NCI-H460 (cell line): ENCODE measurements at regions not wholly inside any gene's neighbourhood (a gene's known extent, or its start where the extent isn't known, plus 50 kb on each side); places are given as distances from the start of the nearest gene placed in this dataset.
"Not testable (repeated sequence)": the region's sequence is repeated elsewhere in the genome, so short reads cannot be mapped to it uniquely, and the experiment has no call there.

ENCODE experiments used
- DNase-seq: peaks from one replicate; pipeline ENCODE4 v3.0.0-alpha.2; 2016; ENCODE audit warnings: low read depth; ENCODE audit errors: extremely low read depth

GRCh38 chr2:138213084-138213483, 248.8 kb downstream of the HNMT start:
- no peak for DNase-seq

DNA sequence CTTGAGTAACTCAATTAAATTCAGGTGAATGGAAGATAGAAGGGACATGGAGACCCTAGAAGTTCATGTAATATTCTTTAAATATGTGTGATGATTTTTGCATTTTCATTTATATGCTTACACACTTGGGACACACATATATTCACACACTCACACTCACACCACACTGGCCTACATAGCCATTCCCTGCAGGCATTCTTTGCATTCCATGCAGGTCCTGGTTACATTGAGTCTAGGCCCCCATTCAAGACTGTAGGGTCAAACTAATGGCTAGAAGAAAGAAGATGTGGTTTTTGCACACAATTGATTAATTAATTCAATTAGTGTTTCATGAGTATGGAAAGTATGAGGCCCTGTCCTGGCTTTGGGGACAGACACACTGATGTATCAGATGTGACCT, 249.4 kb downstream of the HNMT start:
- no peak for DNase-seq

- DNase-seq, result no peak
These were observed 251.7 kb downstream of the HNMT start for GRCh38 chr2:138215958-138216357.

DNA sequence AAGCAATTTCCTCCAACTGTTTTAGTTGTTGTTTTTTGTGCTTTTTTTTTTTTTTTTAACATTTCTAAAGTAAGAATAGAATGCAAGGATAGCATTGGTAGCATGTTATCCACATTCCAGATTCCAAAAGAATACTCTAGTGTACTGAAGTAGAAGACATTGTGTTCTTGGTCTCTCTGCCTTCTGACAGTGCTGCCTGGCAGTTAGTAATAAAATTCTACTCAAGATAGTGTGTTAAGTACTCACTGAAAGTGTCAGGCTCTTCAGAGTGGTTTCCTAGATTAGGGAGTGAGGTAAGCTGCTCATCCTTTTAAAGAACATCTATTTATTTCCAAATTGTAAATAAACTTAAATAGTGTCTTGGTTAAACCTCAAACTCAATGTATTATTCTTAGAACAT, 253.7 kb downstream of the HNMT start:
- no peak for DNase-seq

GRCh38 chr2:138218397-138218796, 254.1 kb downstream of the HNMT start:
- no peak for DNase-seq

DNA sequence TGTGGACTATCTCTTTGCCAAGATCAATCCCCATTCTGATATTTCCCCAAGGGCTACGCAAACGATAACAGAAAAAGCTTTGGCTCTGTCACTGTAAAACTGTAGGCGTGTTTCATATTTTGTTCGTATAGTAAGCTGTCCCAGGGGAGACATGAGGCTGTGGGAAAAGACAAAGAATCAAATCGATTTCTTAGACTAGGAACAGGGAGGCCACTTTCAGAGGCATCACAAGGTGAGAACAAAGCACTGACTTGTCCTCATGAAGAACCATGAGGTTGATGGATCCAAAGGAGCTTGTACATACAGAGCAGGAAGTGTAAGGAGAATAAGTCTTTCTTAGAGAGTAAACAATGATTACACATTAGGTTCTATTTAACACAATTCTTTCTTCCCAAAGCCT, 255.7 kb downstream of the HNMT start:
- no peak for DNase-seq

DNA sequence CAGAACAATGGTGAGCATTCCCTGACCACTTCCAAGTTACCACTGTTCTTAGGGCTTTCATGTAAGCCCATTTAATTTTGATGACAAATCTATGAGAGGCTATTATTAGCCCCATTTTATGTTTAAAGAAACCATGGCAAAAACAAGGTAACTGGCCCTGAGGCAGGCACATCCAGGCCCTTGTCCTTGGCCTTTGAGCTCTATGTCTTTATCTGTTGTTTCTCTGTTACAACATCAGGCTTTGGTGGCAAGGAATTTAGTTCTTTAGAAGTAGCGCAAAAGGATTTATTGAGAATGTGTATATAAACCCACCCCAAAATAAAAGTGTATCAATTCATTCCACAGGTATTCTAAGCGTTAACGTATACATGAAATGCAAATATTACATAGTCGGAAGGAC, 257.1 kb downstream of the HNMT start:
- no peak for DNase-seq

- no peak for DNase-seq
These were observed 259.0 kb downstream of the HNMT start for GRCh38 chr2:138223319-138223718.

DNA sequence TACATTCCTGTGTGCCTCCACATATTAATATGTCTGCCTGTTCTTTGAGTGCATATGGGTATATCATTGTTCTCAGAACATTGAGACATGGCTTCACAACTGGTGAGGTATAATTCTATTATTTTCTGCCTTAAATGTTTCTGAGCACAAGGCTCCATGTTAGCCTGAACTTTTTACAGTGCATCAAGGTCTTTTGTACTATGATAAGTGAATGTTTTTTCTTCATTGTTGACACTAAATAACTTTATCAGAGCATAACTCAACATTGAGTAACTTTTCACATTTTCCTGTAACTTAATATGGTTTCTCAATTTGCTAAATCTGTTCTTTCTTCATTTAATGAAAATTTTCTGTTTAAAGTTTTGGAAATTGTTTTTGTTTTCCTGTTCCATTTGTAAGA, 262.9 kb downstream of the HNMT start:
- no peak for DNase-seq

DNA sequence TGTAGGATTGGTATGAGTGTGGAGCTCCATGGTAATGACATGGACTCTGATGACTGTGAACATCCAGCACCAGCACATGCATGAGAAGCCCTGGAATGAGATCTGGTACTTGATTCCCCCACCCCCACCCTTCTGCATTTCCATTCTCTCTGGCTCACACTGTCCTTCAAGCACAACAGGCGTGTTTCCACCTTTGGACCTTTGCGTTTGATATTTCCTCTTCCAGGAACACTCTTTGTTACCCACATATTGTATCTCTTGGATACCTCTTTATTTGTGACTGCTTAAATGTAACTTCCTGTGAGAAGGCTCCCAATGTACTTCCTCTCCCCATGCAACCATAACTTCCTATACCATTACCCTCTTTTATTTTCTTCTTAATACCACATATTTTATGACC, 263.8 kb downstream of the HNMT start:
- DNase-seq, result no peak

DNA sequence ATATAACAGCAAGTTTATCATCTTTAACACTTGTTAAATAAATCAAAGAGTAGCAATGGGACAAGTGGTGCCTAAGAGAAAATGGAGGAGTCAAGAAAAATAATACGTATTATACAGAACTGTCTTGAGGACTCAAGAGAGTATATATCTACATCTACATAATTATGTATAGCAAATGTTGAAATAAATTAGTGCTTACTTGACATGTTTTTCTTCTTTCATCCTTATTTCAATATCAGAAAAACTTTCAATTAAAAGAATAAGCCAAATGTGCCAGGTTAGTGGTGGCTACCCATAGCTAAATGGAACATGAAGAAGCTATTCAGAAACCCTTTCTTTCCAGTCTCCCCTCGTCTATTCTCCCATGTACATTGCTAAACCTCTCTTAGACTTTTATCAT, 267.3 kb upstream of the SPOPL start:
- no peak for DNase-seq

DNA sequence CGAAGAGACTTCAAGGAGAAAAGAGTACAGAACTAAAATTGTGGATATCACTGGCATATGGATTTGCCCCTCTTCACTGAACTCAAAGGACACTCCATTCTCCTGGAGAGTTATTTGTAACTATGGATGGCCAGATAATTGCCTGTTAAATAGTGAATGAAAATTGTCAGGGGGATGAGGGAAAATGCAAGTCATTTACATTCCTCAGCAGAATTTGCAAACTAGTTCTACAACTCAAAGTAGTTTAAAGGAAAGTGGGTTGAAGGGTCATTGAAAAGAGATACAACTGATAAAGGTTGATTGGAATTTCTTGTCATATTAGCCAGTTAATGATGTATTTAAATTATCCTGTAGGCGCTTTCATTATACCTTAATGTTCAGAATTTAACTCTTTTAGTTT, 266.5 kb upstream of the SPOPL start:
- no peak for DNase-seq

GRCh38 chr2:138236142-138236541, 265.4 kb upstream of the SPOPL start:
- no peak for DNase-seq

DNA sequence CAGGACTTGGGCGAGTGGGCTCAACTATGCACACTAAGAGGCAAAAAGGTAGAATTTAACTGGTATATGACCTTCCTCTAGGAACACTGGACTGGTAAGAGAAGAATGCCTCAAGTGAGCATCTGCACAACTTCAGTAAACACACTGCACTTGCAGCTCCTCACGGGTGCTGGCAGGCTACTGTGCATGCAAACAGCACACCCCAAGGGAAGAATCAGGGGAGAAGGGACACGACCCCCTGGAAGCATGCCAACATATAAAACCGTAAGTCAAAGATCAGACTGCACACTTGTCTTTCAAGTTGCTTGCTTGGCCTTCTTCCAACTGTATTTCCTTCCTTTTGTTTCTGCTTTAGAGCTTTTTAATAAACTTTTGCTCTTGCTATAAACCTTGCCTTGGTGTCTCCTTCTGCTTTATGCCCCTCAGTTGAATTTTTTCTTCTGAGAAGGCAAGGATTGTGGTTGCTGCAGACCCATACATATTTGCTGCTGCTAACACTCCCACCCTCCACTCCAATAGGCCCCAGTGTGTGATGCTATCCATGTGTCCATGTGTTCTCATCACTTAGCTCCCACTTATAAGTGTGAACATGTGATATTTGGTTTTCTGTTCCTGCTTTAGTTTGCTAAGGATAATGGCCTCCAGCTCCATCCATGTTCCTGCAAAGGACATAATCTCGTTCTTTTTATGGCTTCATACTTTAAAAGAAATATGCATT, 263.7 kb upstream of the SPOPL start:
- DNase-seq, result no peak

- no peak for DNase-seq
These were observed 262.7 kb upstream of the SPOPL start for GRCh38 chr2:138238908-138239307.

- DNase-seq, result no peak
These were observed 261.6 kb upstream of the SPOPL start for GRCh38 chr2:138239902-138240491.

- no peak for DNase-seq
These were observed 258.2 kb upstream of the SPOPL start for GRCh38 chr2:138243372-138243771.

DNA sequence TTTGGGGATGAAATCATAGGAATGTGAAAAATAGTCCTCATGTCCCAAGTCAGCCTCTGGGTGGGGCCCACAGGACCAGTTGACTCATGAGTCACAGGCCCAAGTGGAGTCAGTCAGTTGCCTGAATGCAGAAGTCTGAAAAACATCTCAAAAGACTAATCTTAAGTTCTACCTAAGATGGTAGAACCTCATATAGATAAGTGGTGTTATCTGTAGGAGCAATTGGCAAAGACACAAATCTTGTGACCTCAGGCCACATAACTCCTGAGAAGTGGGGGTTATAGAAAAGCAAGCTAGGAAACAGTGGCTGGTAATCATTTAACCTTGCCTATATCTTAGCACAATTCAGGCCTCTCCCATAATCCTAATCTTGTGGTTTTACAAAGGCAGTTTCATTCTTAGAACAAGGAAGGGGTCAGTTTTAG, 257.1 kb upstream of the SPOPL start:
- no peak for DNase-seq

DNA sequence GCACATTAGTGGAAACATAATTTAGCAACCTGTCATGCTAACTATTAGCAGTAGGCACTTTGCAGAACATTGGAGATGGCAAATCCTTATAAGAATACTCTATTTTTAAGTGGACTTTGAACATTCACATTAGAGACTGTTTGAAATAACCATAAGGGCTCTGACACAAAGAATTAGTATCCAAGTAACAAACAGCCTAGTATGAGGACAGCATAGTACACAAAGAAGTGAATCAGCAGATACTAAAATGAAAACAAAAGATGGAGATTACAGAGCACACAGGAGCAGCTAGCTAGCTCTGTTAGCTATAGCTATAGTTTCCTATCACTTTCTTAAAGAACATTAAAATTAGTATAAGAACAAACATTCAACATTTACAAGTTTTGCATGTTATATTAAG, 256.3 kb upstream of the SPOPL start:
- no peak for DNase-seq

DNA sequence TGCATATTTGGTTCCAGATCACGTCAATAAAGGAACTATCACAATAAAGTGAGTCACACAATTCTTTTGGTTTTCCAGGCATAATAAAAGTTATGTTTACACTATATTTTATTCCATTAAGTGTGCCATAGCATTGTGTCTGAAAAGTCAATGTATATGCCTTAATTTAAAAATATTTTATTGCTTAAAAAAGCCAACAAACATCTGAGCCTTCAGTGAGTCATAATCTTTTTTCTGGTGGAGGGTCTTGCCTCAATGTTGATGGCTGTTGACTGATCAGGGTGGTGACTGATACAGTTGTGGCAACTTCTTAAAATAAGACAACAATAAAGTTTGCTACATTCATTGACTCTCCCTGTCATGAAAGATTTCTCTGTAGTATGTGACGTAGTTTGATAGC, 254.3 kb upstream of the SPOPL start:
- DNase-seq, result no peak

DNA sequence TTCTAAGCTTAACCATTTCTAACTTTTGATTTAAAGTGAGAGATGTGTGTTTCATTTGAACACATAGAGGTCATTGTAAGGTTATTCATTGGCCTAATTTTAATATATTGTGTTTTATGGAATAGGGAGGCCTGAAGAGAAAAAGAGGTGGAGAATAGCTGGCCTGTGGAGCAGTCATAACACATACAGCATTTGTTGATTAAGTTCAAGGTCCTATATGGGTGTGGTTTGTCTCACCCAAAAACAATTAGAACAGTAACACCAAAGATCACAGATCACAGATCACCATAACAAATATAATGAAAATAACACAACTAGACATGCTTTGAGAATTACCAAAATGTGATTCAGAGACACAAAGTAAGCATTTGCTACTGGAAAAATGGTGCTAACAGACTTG, 252.4 kb upstream of the SPOPL start:
- no peak for DNase-seq

DNA sequence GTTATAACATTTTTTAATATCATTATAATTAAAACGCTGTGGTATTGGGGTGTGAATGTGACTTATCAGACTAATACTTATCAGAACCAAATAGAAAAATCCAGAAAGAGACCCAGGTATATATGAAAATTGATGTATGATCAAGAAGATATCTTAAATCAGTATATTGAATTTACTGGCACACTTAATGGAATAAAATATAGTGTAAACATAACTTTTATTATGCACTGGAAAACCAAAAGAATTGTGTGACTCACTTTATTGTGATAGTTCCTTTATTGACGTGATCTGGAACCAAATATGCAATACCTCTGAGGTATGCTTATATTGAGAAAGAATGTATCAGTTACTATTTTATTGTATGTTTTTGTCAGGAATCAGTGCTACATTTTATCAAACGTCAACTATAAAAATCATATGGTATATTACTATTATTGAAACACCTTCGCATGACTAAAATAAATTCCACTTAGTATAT, 250.7 kb upstream of the SPOPL start:
- DNase-seq, result not testable (repeated sequence)

GRCh38 chr2:138252587-138252986, 249.0 kb upstream of the SPOPL start:
- DNase-seq, result no peak
